Epidermal melanocyte (primary cell): ENCODE measurements at regions not wholly inside any gene's neighbourhood (a gene's known extent, or its start where the extent isn't known, plus 50 kb on each side); places are given as distances from the start of the nearest gene placed in this dataset.
"Not testable (repeated sequence)": the region's sequence is repeated elsewhere in the genome, so short reads cannot be mapped to it uniquely, and the experiment has no call there.

Experiments
- DNase-seq: peaks from one replicate; pipeline ENCODE4 v3.0.0; 2011; ENCODE audit warnings: low spot score; ENCODE audit not compliant: insufficient read length

- DNase-seq, result no peak
Observed at GRCh38 chr13:70795484-70795883, 687.2 kb upstream of the KLHL1 start.

GRCh38 chr13:70792121-70792520 lies 683.9 kb upstream of the KLHL1 start:
- DNase-seq, result no peak

- no peak for DNase-seq
Observed at GRCh38 chr13:70789751-70790150, 681.5 kb upstream of the KLHL1 start.

GRCh38 chr13:70788074-70788473 lies 679.8 kb upstream of the KLHL1 start:
- no peak for DNase-seq

- no peak for DNase-seq
Observed at GRCh38 chr13:70784207-70784989, 676.1 kb upstream of the KLHL1 start.

GRCh38 chr13:70769817-70770216 lies 661.6 kb upstream of the KLHL1 start:
- DNase-seq, result no peak

GRCh38 chr13:70758932-70759331 lies 650.7 kb upstream of the KLHL1 start:
- no peak for DNase-seq

- DNase-seq, result no peak
Observed at GRCh38 chr13:70756088-70756487, 647.8 kb upstream of the KLHL1 start.

GRCh38 chr13:70755456-70755855 lies 647.2 kb upstream of the KLHL1 start:
- DNase-seq, result no peak

GRCh38 chr13:70747262-70747661 lies 639.0 kb upstream of the KLHL1 start:
- DNase-seq, result no peak

GRCh38 chr13:70746469-70746868 lies 638.2 kb upstream of the KLHL1 start:
- DNase-seq, result not testable (repeated sequence)

GRCh38 chr13:70736622-70737317 lies 628.5 kb upstream of the KLHL1 start:
- no peak for DNase-seq

GRCh38 chr13:70732611-70733010 lies 624.4 kb upstream of the KLHL1 start:
- DNase-seq, result no peak

- DNase-seq, result no peak
Observed at GRCh38 chr13:70729369-70729768, 621.1 kb upstream of the KLHL1 start.

GRCh38 chr13:70723732-70724131 lies 615.5 kb upstream of the KLHL1 start:
- no peak for DNase-seq

GRCh38 chr13:70720386-70720785 lies 612.1 kb upstream of the KLHL1 start:
- no peak for DNase-seq

- DNase-seq, result no peak
Observed at GRCh38 chr13:70714993-70715392, 606.7 kb upstream of the KLHL1 start.

- no peak for DNase-seq
Observed at GRCh38 chr13:70708775-70709174, 600.5 kb upstream of the KLHL1 start.

GRCh38 chr13:70703755-70704154 lies 595.5 kb upstream of the KLHL1 start:
- DNase-seq, result no peak

GRCh38 chr13:70694996-70695715 lies 586.9 kb upstream of the KLHL1 start:
- DNase-seq, result no peak

- no peak for DNase-seq
Observed at GRCh38 chr13:70668983-70669382, 560.7 kb upstream of the KLHL1 start.

GRCh38 chr13:70668293-70668692 lies 560.0 kb upstream of the KLHL1 start:
- no peak for DNase-seq
